ENCODE measurements at regions not wholly inside any gene's neighbourhood (a gene's known extent, or its start where the extent isn't known, plus 50 kb on each side); places are given as distances from the start of the nearest gene placed in this dataset.
"Not testable (repeated sequence)": the region's sequence is repeated elsewhere in the genome, so short reads cannot be mapped to it uniquely, and the experiment has no call there.

DNA sequence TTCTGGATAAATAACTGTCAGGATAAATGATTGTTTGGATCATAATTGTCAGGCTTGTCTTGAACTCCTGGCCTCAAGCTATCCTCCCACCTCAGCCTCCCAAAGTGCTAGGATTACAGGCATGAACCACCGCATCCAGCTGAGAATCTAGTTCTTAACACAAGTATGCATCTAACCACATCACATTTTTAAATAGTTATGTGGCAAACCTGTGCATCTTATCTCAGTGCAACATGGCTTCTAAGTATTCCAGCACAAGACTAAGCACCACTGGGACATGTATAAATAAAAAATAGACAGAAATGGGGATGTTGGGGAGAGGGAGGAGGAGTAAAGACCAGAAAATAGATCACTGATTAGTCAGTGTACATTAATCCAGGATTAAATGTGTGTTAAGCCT is 74.7 kb upstream of the TBL1X start:
- no peak for DNase-seq

DNA sequence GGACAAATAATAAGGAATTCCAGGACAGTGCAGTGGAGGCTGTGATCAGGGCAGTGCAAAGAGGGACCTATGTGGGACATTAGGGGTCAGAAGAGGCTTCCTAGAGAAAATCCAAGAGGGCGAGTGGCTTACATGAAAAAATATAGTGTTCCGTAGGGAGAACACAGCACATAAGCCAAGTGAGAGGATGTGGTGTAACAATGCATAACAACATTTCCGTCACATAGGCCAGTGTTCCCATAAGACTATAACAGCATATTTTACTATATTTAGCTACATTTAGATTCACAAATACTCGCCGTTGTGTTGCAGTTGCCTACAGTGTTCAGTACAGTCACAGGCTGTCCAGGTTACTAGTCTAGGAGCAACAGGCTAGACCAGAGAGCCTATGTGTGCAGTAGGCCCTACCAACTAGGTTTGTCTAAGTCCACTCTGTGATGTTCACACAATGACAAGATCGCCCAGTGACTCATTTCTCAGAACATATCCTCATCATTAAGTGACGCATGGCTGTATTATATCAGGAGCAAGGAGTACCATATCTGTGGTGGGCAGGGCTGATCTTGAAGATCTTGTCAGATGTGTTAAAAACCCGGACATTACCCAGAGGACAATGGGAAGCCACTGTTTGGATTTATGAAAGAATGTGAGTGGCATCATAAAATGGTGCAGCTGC is 74.0 kb upstream of the TBL1X start:
- DNase-seq: no peak

DNA sequence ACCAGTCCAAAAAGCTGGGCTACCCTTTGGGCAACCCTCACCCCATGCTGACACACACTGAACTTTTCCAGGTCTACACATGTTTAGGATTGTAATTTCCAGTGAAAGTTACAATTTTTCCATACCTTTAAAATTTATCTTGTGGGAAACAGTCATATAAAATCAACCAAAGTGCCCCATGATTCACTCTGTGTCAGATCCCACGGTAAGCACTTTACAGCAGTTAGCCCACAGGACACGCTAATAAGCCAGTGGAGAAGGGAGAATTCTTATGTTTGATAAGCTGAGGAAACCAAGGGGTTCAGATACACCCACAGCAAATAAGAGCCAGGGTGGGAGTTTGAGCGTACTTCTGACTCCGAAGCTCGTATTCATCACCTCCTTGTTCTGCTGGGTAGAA is 72.4 kb upstream of the TBL1X start:
- no peak for DNase-seq

DNA sequence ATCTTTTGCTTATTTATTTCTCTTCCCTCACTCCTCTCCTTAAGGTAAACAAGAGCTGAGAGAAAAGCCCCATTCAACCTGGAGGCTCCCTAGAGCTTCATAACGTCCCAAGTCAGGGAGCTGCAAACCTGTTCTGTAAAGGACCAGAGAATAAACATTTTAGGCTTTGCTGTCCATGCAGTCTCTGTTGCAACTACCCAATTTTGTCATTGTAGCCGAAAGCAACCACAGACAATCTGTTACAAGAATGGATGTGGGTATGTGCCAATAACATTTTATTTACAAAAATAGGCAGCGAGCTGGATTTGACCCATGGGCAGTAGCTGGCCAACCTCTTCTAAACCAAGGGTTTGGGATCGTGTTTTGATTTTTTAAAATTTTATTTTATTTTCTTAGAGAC is 71.3 kb upstream of the TBL1X start:
- no peak for DNase-seq

DNA sequence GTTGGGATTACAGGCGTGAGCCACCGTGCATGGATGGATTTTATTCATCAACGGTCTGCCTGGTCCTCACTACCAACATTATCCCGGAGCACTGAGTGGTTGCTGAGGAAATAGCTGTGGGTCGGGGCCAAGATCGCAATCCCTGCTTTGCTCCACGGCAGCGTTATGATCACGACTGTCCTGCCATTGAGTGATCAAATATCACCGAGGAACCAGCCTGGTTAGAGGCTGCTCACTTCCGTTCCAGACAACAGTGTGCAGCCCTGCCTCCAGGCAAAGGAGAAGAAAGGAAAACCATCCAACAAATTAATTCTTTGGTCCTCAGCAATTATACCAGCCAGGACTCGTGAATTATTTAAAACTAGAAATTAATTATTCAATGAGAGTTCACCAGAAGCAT is 70.6 kb upstream of the TBL1X start:
- DNase-seq: no peak

DNA sequence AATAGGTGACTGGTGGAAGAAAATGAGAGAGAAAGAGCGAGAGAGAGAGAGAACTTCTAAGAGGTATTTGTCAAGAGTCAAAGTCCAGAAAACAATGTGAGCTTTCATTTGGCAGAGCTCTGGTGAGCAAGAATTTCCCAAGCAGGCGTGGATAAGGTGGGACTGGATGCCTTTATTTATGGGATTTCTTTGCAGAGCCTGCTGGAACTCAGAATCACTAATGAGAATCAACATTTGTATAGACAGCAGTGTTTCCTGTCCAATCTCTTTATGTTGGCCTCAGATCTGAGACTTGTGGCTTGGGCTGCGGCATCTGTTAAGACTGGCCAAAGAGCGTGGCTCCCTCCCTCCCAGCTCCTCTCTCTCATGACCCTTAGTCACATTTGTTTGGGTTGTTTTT is 67.9 kb upstream of the TBL1X start:
- no peak for DNase-seq

DNA sequence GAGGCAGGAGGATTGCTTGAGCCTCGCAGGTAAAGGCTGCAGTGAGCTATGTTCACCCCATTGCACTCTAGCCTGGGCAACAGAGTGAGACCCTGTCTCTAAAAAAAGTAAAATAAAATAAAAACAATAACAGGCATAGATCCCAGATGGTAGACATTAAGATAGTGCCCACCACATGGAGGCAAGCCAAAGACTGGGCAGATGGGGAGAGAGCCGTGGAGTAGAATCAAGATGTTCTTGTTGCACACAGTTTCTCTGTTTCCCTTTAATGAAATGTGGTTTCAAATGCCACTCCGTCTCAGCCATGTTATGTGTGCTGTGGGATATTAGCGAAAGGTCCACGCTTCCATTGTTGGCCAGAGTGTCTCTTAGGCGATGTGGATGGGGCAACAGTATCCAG is 63.8 kb upstream of the TBL1X start:
- no peak for DNase-seq

DNA sequence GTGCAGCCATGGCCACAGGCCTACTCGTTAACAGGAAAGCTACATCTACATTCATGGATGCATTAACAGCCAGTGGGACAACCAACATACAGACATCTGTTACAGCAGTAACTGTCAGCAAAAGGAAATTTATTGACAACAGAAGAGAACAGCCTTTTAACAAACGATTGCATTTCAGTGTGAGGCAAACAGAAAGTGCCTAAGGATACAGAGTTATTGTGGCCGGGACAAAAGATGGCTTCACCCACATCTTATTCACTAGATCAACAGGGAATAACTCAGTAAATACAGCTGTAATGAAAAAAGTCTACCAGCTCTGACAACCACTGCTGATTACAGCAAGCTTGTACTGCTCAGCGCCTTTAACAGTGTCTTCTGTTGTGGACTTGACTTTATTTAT is 61.5 kb upstream of the TBL1X start:
- no peak for DNase-seq

DNA sequence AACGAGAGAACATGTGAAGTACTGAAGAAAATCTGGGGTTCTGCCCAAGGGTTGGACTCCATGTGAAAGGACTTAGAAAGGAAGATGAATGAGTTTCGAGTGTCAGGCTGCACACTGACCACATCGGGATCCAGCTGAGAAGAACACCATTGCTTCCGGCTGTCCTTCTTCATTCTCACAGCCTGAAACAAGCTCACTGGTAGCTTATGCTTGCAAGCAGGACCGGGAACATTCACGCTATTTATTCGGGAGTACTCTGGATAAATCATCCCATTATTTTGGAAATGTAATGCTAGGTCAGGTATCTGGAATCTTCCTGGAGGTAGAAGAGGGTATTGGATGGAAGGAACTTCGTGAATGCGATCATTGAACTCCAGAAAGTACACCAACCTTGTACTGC is 59.2 kb upstream of the TBL1X start:
- DNase-seq: not testable (repeated sequence)

DNA sequence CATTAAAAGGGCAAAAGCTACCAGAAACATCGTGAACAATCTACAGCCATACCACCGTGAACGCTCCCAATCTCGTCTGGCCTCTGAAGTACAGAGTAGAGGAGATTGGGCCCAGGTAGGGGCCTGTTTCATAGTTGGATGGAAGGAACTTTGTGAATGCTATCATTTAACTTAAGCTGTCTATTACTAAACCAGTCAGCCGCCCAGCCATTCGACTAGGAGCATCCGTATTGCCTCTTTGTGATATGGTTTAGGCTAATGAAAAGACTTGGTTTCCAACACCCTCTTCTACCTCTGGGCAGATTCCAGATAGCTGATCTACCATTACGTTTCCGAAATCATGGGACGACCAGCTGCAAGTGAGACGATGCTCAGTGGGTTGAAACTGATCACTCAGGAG is 54.0 kb upstream of the TBL1X start:
- not testable (repeated sequence) for DNase-seq

DNA sequence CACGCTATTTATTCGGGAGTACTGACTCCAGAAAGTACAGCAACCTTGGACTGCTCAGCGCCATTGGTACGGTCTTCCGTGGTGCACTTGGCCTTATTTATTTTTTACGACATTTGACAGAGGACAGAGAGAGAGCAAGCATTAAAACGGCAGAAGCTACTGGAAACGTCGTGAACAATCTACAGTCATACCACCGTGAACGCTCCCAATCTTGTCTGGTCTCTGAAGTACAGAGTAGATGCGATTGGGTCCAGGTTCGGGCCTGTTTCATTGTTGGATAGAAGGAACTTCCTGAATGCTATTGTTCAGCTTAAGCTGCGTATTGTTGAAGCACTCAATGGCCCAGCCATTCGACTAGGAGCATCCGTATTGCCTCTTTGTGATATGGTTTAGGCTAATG is 53.2 kb upstream of the TBL1X start:
- DNase-seq: not testable (repeated sequence)

DNA sequence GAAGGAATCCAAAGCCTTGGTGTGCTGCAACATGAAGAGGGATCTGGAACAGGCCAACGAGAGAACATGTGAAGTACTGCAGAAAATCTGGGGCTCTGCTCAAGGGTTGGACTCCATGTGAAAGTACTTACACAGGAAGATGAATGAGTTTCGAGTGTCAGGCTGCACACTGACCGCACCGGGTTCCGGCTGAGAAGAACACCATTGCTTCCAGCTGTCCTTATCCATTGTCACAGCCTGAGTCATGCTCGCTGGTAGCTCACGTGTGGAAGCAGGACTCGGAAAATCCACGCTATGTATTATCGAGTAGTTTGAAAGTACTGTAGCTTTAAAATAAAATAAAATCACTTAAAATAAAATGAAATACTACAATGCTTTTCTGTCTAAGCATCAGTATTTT is 50.4 kb upstream of the TBL1X start:
- no peak for DNase-seq
